Coronary artery (tissue), 2 donors: ENCODE measurements at regions not wholly inside any gene's neighbourhood (a gene's known extent, or its start where the extent isn't known, plus 50 kb on each side); places are given as distances from the start of the nearest gene placed in this dataset.

ENCODE experiments used
- DNase-seq: peaks from one replicate; pipeline ENCODE4 v3.0.0-alpha.2; 2017; ENCODE audit warnings: low spot score
- H3K27ac ChIP-seq, 2 donors: fragments of 200-600 bp; sonication (generic); one replicate each; pipeline ENCODE4 v1.5.1; 2016 to 2019
- H3K4me3 ChIP-seq: fragments of 200-600 bp; sonication (generic); 2 replicates; pipeline ENCODE4 v1.5.1; 2016; ENCODE audit warnings: mild to moderate bottlenecking, moderate library complexity
- TF ChIP-seq, protein P1 (sequence below): fragments of 200-600 bp; sonication (generic); IDR thresholded peaks from one replicate; pipeline ENCODE4 v1.5.1; 2019; ENCODE audit warnings: antibody characterized with exemption

DNA sequence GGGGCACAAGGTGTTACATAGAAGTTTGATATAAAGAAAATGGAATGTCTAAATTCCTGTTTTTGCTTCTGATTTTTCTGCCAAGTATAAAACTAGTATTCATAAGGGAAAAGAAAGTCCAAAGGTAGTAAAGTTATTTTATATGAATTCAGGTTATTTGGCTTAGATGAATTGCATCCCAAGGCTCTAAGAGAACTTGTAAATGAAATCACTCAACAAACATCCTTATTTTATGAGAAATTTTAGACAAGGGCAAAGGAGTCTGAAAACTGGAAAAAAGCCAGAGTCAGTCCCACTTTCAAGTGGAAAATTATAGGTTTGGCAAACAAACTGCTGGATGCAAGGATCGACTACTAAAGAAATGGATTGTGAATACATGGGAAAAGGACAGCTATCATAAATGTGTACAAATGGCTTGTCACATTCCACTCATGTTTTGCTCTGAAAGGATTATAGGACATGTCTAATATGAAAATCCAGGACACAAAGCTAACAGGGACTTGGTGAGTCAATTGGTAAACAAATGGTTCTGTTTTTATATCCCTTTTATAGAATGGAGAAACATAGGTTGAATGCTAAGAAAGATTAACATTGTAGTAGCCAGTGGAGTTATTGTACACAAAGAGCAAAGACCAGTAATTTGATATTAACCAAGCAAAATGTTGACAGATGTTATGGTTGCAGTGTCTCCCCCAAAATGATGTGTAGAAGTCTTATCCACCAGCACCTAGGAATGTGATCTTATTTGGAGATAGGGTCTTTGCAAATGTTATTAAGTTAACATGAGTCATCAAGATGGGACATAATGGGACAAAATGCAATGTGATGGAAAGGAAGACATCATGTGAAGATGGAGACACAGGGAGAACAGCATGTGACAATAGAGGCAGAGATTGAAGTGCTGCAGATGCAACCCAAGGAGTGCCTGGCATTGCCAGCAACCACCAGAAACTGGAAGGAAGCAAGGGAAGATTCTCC, 495.7 kb downstream of the TLE1 start:
- TF ChIP-seq, protein P1, sequence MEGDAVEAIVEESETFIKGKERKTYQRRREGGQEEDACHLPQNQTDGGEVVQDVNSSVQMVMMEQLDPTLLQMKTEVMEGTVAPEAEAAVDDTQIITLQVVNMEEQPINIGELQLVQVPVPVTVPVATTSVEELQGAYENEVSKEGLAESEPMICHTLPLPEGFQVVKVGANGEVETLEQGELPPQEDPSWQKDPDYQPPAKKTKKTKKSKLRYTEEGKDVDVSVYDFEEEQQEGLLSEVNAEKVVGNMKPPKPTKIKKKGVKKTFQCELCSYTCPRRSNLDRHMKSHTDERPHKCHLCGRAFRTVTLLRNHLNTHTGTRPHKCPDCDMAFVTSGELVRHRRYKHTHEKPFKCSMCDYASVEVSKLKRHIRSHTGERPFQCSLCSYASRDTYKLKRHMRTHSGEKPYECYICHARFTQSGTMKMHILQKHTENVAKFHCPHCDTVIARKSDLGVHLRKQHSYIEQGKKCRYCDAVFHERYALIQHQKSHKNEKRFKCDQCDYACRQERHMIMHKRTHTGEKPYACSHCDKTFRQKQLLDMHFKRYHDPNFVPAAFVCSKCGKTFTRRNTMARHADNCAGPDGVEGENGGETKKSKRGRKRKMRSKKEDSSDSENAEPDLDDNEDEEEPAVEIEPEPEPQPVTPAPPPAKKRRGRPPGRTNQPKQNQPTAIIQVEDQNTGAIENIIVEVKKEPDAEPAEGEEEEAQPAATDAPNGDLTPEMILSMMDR, result no peak
- no peak for DNase-seq

DNA sequence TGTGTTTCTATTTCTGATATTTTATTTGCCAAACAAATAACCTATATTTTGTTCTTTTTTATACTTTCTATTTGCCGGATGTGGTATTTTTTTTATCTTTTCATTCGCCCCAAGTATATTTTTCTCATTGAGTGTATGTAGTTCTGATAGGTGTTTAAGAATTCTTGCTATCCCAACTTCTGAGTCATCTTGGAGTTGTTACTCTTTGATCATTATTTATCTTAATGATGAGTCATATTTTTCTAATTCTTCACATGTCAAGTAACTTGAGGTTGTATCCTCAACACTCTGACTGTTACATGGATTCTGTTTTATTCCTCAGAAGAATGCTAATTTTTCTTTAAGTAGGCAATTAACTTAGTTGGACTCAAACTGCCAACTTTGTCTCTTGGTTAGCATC, 498.1 kb downstream of the TLE1 start:
- H3K4me3 ChIP-seq, result no peak overlapping the region
- TF ChIP-seq, protein P1, result no peak
- DNase-seq, result no peak
- no peak overlapping the region for H3K27ac ChIP-seq

More for the DNA sequence above, 495.7 kb downstream of the TLE1 start:
- no peak overlapping the region for H3K4me3 ChIP-seq
- no peak overlapping the region for H3K27ac ChIP-seq

DNA sequence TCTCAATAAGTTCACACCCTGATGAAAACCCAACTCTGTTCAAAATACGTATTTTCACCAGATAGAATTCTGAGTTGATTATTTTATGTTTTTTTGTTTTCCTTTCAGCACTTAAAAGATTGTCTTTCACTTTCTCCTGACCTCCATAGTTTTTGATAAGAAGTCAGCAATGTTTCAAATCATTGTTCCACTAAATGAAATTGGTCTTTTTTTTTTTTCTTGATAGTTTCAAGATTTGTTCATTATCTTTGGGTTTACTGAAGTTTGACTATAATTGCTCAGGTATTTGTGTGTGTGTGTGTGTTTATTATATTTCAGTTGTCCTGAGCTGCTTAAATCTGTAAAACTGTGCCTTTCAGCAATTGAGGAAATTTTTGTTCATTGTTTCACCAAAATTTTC, 498.7 kb downstream of the TLE1 start:
- TF ChIP-seq, protein P1, result no peak
- DNase-seq, result no peak

DNA sequence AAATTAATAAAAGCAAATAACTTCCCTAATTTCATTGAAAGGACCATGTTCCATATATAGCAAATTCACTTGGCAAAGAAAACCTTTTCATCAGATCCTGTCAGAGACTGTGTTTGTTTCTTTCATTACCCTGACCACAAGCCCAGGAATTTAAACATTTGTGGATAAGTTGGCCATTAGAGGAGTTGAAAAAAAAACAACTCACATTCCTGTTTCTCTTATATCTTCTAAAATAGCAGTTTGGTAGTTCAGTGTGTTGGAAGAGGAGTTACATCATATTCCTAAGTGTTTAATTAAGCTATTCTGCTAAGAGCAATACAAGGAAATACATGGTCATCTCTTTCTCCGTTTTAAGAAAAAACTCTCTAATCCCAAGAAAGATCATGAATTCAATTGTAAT, 505.6 kb downstream of the TLE1 start:
- TF ChIP-seq, protein P1, result no peak
- H3K4me3 ChIP-seq, result no peak overlapping the region
- H3K27ac ChIP-seq, result no peak overlapping the region
- no peak for DNase-seq

More for the DNA sequence above, 498.7 kb downstream of the TLE1 start:
- Histone ChIP-seq H3K27ac (no peak overlapping the region), H3K4me3 (no peak overlapping the region)

DNA sequence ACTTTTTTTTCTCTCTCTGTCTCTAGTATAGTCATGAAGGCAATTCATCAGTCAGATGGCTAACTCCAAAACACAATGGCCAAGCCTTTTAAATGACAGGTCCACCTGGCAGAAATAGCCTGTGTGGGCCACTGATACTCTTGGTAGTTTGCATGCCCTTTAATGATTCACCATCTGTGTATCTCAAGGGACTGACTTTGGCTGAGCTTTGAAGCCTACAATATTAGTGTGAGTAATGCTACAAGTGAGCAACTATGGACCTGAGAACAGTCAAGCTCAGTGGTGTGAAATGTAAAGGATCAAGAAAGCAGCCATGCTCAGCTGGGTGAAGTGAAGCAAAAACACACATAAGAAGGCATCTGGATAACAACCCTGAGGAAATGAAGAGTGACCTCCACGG, 506.9 kb downstream of the TLE1 start:
- DNase-seq, result no peak
- H3K4me3 ChIP-seq, result no peak overlapping the region
- TF ChIP-seq, protein P1, result no peak
- H3K27ac ChIP-seq, result no peak overlapping the region

DNA sequence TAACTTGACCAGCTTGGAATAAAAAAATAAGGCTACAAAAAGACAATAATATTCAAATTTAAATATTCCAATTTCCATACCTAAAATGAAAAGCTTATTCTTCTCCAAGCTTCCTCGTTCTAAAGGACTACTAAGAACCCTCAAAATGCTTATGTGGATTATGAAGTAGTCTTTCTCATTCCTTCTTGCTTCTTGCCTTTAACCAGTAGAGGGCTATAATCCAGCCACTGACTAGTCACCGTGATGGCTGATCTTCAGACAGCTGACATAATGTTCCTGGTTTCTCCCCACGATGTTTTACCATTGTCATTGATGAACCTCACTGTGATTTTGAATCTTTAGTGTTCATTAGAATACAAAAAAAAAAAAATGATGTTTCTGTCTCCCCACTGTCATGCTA, 515.3 kb downstream of the TLE1 start:
- H3K4me3 ChIP-seq, result no peak overlapping the region
- H3K27ac ChIP-seq, result no peak overlapping the region
- TF ChIP-seq, protein P1, result no peak
- no peak for DNase-seq

DNA sequence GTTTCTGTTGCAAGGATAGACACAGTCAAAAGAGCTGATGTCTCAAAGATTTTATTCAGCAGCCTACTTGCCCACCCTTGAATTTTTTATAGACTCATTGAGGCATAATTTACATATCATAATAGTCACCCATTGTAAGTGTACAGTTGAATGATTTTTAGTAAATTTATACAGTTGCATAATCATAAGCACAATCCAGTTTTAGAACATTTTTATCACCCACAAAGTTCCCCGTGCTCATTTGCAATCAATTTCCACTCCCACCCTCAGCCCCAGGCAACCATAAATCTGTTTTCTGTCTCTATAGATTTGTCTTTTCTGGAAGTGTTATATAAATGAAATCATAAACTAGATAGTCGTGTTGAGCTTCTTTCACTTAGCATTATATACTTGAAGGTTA, 517.7 kb downstream of the TLE1 start:
- no peak overlapping the region for H3K4me3 ChIP-seq
- TF ChIP-seq, protein P1, result no peak
- no peak overlapping the region for H3K27ac ChIP-seq
- no peak for DNase-seq
